ENCODE measurements at regions not wholly inside any gene's neighbourhood (a gene's known extent, or its start where the extent isn't known, plus 50 kb on each side); places are given as distances from the start of the nearest gene placed in this dataset.

GRCh38 chr7:33705333-33705833 is 200.0 kb upstream of the BMPER start:
- H2AFZ ChIP-seq (ENCODE audit: low read length) = no peak overlapping the region

GRCh38 chr7:33706186-33706585 is 199.2 kb upstream of the BMPER start:
- no peak for DNase-seq
- H3K27ac ChIP-seq (ENCODE audit: low read length) = no peak overlapping the region
- H3K79me2 ChIP-seq (ENCODE audit: low read length) = no peaks in the 10 kb centered on the region
- H3K9ac ChIP-seq (ENCODE audit: low read length) = no peak overlapping the region
- no peaks in the 10 kb centered on the region for H3K9me3 ChIP-seq (replicated peaks; ENCODE audit: insufficient read depth, low read length)
- no peaks in the 10 kb centered on the region for H3F3A ChIP-seq (ENCODE audit: insufficient read depth, low read length)
- H3K4me3 ChIP-seq (ENCODE audit: low read length) = no peak overlapping the region
- TF ChIP-seq EZH2phosphoT487 (IDR thresholded peaks at IDR 0.05; ENCODE audit: low read length) (no peak), CTCF (IDR thresholded peaks at IDR 0.05; ENCODE audit: low read length) (no peak), EZH2 (optimal IDR thresholded peaks at IDR 0.05; ENCODE audit: low read depth, low read length) (no peak)
- no peak overlapping the region for H3K4me2 ChIP-seq (ENCODE audit: low read depth, low read length)
- H3K9me2 ChIP-seq (replicated peaks; ENCODE audit: insufficient read depth, low read length) = no peaks in the 10 kb centered on the region
- H3K27me3 ChIP-seq (replicated peaks; ENCODE audit: insufficient read depth, low read length) = no peaks in the 10 kb centered on the region
- H3K36me3 ChIP-seq (replicated peaks; ENCODE audit: insufficient read depth, low read length) = no peaks in the 10 kb centered on the region
- no peak overlapping the region for H2AFZ ChIP-seq (ENCODE audit: low read length)
- no peaks in the 10 kb centered on the region for H3K4me1 ChIP-seq (ENCODE audit: low read length)
- no peaks in the 10 kb centered on the region for H4K20me1 ChIP-seq (ENCODE audit: insufficient read depth, low read length)

More at GRCh38 chr7:33705333-33705833, 200.0 kb upstream of the BMPER start:
- Histone ChIP-seq H3K27ac (ENCODE audit: low read length) (no peak overlapping the region), H3K4me1 (ENCODE audit: low read length) (no peaks in the 10 kb centered on the region), H3K4me3 (ENCODE audit: low read length) (no peak overlapping the region), H3K9ac (ENCODE audit: low read length) (no peak overlapping the region), H3K36me3 (replicated peaks; ENCODE audit: insufficient read depth, low read length) (no peaks in the 10 kb centered on the region), H3K9me2 (replicated peaks; ENCODE audit: insufficient read depth, low read length) (no peaks in the 10 kb centered on the region), H3K9me3 (replicated peaks; ENCODE audit: insufficient read depth, low read length) (no peaks in the 10 kb centered on the region), H3F3A (ENCODE audit: insufficient read depth, low read length) (no peaks in the 10 kb centered on the region), H3K4me2 (ENCODE audit: low read depth, low read length) (no peak overlapping the region), H3K27me3 (replicated peaks; ENCODE audit: insufficient read depth, low read length) (no peaks in the 10 kb centered on the region), H3K79me2 (ENCODE audit: low read length) (no peaks in the 10 kb centered on the region), H4K20me1 (ENCODE audit: insufficient read depth, low read length) (no peaks in the 10 kb centered on the region)
- DNase-seq = no peak
- no peak for TF ChIP-seq CTCF (IDR thresholded peaks at IDR 0.05; ENCODE audit: low read length)

DNA sequence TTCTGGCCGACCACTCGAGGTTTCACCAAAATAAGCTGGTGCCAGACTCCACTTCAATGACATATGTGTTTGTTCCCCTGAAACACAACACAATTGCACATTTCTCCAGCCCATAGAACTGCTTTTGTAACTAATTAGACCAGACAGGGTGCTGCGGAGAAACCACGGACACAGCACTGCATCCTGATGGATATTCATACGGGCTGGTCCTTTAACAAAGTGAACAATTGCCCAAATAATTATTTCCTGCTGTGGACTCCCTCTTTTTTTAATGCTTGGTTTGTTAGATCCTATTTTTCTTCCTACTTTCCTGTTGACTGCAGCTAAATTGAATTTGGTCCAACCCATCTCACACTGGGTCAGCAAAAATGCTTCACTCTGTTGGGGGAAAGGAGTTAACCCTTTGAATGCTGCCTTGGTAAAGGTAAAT is 198.6 kb upstream of the BMPER start:
- TF ChIP-seq EZH2 (optimal IDR thresholded peaks at IDR 0.05; ENCODE audit: low read depth, low read length) = no peak
- no peak for TF ChIP-seq CTCF (IDR thresholded peaks at IDR 0.05; ENCODE audit: low read length)
- TF ChIP-seq EZH2phosphoT487 (IDR thresholded peaks at IDR 0.05; ENCODE audit: low read length) = no peak
- no peaks in the 10 kb centered on the region for H3K4me1 ChIP-seq (ENCODE audit: low read length)
- H3K27me3 ChIP-seq (replicated peaks; ENCODE audit: insufficient read depth, low read length) = no peaks in the 10 kb centered on the region
- no peak overlapping the region for H3K27ac ChIP-seq (ENCODE audit: low read length)
- no peak for DNase-seq
- H2AFZ ChIP-seq (ENCODE audit: low read length) = no peak overlapping the region
- H4K20me1 ChIP-seq (ENCODE audit: insufficient read depth, low read length) = no peaks in the 10 kb centered on the region
- H3K9me2 ChIP-seq (replicated peaks; ENCODE audit: insufficient read depth, low read length) = no peaks in the 10 kb centered on the region
- H3K4me3 ChIP-seq (ENCODE audit: low read length) = no peak overlapping the region
- H3K4me2 ChIP-seq (ENCODE audit: low read depth, low read length) = no peak overlapping the region
- H3F3A ChIP-seq (ENCODE audit: insufficient read depth, low read length) = no peaks in the 10 kb centered on the region
- no peak overlapping the region for H3K9ac ChIP-seq (ENCODE audit: low read length)
- H3K36me3 ChIP-seq (replicated peaks; ENCODE audit: insufficient read depth, low read length) = no peaks in the 10 kb centered on the region
- no peaks in the 10 kb centered on the region for H3K79me2 ChIP-seq (ENCODE audit: low read length)
- no peaks in the 10 kb centered on the region for H3K9me3 ChIP-seq (replicated peaks; ENCODE audit: insufficient read depth, low read length)

All from MM.1S (cell line).